HG03135 (cell line): ENCODE measurements at regions not wholly inside any gene's neighbourhood (a gene's known extent, or its start where the extent isn't known, plus 50 kb on each side); places are given as distances from the start of the nearest gene placed in this dataset.
A peak's percentile ranks its signal among the peaks of the same experiment; 100 is the strongest.
"Not testable (repeated sequence)": the region's sequence is repeated elsewhere in the genome, so short reads cannot be mapped to it uniquely, and the experiment has no call there.

Source experiments
- ATAC-seq: cut with Tn5 transposase; IDR thresholded peaks from one replicate; pipeline ENCODE4 v1.9.1; 2021; ENCODE audit warnings: mild to moderate bottlenecking, moderate library complexity; ENCODE audit not compliant: unreplicated experiment

DNA sequence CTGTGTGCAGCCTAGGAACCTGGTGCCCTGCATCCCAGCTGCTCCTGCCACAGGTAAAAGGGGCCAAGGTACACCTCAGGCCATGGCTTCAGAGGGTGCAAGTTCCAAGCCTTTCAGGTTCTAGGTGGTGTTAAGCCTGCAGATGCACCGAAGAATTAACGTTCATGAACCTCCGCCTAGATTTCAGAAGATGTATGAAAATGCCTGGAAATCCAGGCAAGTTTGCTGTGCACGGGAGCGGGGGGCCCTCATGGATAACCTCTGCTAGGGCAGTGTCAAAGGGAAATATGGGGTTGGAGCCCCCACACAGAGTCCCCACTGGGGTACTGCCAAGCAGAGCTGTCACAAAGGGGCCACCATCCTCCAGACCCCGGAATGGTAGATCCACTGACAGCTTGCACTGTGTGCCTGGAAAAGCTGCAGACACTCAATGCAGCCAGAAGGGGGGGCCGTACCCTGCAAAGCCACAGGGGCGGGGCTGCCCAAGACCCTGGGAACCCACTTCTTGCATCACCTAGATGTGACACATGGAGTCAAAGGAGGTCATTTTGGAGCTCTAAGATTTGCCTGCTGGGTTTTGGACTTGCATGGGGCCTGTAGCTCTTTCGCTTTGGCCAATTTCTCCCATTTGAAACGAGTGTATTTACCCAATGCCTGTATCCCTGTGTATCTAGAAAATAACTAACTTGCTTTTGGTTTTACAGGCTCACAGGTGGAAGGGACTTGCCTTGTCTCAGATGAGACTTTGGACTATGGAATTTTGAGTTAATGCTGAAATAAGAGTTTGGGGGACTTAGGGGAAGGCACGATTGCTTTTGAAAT, 145.2 kb upstream of the C1QTNF3 start:
- not testable (repeated sequence) for ATAC-seq

DNA sequence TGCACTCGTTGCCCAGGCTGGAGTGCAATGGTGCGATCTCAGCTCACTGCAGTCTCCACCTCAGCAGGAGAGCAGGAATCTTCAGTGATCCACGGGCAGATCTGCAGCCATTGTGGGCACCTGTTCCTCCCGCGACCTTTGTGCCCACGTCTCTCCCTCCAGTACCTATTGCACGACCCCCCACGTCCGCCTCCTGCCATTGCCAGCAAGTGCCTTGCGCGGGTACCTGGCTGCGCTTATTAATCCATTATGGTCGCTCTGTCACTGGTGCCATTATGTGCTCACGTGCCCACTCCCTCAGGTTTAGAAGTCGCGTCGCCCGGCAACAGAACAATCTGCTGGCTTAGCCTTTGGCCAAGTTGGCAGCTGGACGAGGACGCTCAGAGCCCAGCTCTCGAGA, 146.2 kb upstream of the C1QTNF3 start:
- not testable (repeated sequence) for ATAC-seq

DNA sequence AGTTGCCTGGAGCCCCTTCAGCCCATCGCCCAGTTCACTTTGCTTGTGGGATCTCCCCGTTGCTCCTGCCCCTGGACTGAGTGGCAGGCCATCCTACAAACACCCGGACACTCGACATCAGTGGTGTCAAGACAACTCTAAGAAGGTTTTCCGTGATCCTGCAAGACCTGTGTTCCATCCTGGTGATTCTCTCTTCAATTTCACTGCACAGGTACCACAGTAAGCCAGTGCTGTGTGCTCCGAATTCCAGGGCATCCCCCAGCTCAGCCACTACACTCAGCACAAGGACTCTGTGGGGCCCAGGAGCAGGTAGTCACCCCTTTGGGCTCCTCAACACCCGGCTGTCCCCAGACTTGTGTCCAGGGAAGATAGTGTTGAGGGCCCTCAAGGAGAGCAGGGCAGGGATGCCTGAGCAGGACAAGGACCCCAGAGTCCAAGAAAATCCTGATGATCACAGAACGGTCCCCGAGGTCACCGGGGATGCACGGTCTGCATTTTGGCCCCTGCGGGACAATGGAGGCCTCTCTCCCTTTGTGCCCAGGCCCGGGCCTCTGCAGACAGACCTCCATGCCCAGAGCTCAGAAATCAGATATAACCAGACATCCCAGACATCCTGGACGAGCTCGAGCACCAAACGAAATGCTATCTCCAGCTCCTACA, 146.9 kb upstream of the C1QTNF3 start:
- not testable (repeated sequence) for ATAC-seq

DNA sequence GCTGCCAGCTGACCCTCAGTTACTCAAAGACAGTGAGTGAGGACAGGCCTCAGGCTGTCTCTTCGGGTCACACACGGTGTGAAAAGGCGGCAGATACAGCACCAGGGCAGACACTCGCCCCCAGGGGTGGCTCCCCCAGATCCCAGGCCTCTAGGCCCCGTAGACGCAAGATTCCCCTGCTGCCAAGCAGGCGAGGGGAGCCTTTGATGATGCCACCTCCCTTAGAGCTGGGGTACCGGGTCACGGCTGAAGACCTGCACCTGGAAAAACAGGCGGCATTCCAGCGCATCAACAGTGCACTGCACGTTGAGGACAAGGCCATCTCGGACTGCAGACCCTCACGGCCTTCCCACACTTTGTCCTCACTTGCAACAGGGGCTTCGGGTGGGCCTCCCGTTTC, 147.5 kb upstream of the C1QTNF3 start:
- not testable (repeated sequence) for ATAC-seq

DNA sequence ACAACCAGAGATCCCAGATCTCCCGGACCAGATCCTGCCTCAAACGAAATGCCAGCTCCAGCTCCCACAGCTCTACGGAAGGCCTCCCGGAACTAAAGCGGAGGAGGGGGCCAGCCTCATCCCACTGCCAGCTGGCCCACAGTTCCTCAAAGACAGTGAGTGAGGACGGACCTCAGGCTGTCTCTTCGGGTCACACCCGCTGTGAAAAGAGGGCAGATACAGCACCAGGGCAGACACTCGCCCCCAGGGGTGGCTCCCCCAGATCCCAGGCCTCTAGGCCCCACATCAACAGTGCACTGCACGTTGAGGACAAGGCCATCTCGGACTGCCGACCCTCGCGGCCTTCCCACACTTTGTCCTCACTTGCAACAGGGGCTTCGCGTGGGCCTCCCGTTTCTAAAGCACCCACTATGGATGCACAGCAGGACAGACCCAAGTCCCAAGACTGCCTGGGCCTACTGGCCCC, 148.3 kb upstream of the C1QTNF3 start:
- ATAC-seq, result not testable (repeated sequence)

DNA sequence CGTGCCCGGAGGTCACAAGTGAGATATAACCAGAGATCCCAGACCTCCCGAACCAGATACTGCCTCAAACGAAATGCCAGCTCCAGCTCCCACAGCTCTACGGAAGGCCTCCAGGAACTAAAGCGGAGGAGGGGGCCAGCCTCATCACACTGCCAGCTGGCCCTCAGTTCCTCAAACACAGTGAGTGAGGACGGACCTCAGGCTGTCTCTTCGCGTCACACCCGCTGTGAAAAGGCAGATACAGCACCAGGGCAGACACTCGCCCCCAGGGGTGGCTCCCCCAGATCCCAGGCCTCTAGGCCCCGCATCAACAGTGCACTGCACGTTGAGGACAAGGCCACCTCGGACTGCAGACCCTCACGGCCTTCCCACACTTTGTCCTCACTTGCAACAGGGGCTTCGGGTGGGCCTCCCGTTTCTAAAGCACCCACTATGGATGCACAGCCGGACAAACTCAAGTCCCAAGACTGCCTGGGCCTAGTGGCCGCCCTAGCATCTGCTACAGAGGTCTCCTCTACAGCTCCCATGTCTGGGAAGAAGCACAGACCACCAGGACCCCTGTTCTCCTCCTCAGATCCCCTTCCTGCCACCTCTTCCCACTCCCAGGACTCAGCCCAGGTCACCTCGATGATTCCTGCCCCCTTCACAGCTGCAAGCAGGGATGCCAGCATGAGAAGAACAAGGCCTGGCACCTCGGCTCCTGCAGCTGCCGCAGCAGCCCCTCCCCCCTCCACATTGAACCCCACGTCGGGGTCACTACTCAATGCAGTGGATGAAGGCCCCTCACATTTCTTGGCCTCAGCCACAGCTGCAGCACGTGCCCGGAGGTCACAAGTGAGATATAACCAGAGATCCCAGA, 149.3 kb upstream of the C1QTNF3 start:
- not testable (repeated sequence) for ATAC-seq

DNA sequence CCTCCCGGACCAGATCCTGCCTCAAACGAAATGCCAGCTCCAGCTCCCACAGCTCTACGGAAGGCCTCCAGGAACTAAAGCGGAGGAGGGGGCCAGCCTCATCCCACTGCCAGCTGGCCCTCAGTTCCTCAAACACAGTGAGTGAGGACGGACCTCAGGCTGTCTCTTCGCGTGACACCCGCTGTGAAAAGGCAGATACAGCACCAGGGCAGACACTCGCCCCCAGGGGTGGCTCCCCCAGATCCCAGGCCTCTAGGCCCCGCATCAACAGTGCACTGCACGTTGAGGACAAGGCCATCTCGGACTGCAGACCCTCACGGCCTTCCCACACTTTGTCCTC, 149.9 kb upstream of the C1QTNF3 start:
- ATAC-seq, result not testable (repeated sequence)

DNA sequence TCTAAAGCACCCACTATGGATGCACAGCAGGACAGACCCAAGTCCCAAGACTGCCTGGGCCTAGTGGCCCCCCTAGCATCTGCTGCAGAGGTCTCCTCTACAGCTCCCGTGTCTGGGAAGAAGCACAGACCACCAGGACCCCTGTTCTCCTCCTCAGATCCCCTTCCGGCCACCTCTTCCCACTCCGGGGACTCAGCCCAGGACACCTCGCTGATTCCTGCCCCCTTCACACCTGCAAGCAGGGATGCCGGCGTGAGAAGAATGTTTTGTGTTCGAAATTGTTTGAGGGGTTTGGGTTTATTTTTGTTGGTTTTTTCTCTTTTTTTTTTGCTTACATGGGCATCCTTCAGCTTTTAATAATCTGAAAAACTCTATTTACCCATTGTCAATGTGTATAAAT, 150.3 kb upstream of the C1QTNF3 start:
- not testable (repeated sequence) for ATAC-seq

DNA sequence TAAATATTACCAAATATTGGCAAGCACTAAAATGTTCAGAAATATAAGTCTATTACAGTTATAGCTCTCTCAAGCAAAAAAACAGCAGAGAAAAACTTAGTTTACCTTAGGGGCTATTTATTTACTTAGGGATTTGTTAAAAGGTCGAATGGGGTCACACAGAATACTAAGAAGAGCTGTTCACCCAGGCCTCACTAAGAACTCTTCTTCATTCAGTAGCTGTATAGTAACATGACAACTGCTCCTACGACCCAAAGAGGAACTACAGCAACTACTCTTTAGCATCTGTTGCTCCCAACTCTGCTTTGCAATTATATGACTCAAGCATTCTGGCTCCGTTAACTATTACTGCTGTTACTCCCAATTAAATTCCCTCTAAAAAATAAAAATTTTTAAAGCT, 150.8 kb upstream of the C1QTNF3 start:
- ATAC-seq, result not testable (repeated sequence)

DNA sequence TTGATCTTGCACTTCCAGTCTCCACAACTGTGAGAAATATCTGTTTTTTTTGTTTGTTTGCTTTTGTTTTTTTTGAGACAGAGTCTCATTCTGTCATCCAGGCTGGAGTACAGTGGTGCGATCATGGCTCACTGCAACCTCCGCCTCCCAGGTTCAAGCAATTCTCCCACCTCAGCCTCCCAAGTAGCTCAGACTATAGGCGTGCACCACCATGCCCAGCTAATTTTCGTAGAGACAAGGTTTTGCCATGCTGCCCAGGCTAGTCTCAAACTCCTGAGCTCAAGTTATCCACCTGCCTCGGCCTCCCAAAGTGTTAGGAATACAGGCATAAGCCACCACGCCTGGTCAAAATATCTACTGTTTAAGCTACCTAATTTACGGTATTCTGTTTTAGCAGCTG, 153.1 kb upstream of the C1QTNF3 start:
- ATAC-seq, result not testable (repeated sequence)

DNA sequence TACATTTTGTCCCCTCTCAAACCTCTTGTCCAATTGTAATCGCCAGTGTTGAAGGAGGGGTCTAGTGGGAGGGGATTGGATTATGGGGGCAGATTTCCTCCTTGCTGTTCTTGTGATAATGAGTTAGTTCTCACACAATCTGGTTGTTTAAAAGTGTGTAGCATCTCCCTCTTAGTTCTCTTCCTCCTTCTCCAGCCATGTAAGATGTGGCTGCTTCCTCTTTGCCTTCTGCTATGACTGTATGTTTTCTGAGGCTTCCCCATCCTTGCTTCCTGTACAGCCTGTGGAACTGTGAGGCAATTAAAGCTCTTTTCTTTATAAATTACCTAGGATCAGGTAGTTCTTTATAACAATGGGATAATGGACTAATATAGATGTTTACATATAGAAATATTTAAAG, 162.3 kb upstream of the C1QTNF3 start:
- not testable (repeated sequence) for ATAC-seq

DNA sequence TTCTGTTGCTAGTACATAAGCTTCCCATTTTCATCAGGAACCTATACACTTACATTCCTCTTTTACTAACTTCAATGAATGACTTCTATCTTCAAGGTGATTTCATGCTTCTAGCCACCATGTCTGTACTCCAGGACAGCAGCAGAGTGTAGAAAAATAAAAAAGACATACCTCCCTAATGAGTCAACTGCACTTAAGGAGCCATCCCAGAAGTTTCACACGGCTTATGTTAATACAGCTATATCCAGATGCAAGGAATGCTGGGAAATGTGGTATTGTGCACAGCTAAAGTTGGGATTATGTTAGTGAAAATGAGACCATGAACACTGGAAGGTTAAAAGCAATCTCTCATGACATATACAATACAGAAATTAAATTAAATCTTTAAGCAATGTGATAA, 174.4 kb upstream of the C1QTNF3 start:
- not testable (repeated sequence) for ATAC-seq

DNA sequence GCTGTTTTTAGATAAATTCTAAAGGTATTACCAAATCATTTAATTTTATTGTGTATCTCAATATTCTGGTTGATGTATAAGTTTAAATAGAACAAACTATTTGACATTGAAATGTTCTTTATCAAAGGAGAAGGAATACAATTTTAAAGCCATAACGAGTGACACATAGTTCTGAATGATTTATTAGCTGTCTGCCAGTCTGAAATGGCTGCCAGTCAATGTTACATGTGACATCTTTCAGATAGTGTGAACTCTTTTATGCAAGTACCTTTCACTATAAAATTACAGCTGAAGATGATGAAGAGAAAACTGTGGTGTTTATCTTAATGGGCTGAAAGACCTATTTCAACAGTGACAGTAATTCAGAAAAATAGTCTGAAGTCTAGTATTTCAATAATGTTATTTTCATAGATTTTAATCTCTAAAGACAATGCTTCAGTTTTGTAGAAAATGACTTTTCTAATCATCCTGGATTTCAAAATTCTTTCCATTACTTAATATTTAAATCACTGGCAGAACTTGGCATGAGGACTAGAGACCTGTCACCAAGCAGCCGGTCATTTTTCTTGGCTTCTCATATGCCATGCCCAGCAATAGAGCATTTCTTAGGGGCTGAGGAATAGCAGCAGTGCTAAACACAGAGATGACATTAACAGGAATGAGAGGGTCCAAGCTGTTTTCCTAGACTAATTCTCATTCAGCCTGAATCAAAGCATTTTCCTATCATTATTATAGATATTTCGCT, 178.5 kb upstream of the C1QTNF3 start:
- not testable (repeated sequence) for ATAC-seq

DNA sequence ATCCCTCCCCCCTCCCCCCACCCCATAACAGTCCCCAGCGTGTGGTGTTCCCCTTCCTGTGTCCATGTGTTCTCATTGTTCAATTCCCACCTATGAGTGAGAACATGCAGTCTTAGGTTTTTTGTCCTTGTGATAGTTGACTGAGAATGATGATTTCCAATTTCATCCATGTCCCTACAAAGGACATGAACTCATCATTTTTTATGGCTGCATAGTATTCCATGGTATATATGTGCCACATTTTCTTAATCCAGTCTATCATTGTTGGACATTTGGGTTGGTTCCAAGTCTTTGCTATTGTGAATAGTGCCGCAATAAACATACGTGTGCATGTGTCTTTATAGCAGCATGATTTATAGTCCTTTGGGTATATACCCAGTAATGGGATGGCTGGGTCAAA, 180.1 kb upstream of the C1QTNF3 start:
- not testable (repeated sequence) for ATAC-seq

DNA sequence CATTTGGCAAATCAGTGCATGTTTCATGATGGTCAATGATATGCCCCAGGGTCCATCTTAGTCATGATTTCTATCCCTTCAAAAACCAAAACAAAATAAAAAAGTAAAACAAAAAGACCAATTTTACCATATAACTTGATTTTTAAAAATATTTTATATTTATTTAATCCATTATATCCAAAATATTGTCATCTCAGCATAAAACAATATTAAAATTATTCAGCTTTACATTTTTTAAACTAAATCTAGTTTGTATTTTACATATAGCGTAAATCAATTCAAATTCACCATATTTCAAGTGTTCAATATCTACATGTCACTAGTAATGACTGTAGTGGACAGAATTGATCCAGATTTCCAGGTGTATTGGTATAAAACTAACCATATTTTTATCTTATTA, 187.4 kb upstream of the C1QTNF3 start:
- ATAC-seq, result not testable (repeated sequence)

DNA sequence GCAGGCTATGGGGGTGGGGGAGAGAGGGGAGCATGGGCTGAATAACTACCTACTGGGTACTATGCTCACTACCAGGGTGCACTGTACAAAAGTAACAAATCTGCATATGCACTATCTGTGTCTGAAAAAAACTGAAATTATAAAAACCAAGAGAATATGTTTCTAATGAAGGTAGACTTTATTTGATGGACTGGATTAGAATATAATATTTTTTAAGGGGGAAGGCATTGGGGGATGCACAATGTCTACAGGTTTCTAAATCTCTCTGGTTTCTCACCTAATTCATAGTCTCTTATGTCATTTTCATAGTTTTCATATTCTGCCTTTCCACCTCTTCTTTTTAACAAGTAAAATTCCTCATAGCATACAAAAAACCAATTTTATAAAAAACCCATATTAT, 200.8 kb upstream of the C1QTNF3 start:
- ATAC-seq, result not testable (repeated sequence)

DNA sequence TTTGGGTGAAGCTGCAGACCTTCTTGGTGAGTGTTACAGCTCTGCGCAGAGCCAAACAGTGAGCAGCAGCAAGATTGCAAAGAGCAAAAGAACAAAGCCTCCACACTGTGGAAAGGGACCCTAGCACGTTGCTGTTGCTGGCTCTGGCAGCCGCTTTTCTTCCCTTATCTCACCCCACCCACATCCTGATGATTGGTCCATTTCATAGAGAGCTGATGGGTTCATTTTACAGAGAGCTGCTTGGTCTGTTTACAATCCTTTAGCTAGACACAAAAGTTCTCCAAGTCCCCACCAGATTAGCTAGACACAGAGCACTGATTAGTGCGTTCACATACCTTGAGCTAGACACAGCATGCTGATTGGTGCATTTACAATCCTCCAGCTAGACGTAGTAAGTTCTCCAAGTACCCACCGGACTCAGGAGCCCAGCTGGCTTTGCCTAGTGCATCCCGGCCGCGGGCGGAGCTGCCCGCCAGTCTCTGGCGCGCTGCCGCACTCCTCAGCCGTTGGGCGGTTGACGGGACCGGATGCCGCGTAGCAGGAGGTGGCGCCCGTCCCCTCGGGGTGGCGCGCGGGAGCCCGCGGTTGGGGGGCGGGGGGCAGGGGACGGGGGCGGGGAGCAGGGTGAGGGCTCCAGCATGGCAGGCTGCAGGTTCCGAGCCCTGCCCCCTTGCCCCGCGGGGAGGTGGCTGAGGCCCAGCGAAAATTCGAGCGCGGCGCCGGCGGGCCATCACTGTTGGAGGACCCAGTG, 201.4 kb upstream of the C1QTNF3 start:
- peak; percentile 59 for ATAC-seq

DNA sequence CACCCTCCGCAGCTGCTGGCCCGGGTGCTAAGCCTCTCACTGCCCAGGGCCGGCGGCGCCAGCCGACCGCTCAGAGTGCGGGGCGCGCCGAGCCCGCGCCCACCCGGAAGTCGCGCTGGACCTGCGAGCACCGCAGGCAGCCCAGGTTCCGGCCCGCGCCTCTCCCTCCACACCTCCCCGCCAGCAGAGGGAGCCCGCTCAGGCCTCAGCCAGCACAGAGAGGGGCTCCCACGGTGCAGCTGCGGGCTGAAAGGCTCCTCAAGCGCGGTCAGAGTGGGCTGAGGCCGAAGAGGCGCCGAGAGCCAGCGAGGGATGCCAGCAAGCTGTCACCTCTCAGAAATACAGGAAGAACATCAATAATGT, 202.0 kb upstream of the C1QTNF3 start:
- peak; percentile 81 for ATAC-seq

DNA sequence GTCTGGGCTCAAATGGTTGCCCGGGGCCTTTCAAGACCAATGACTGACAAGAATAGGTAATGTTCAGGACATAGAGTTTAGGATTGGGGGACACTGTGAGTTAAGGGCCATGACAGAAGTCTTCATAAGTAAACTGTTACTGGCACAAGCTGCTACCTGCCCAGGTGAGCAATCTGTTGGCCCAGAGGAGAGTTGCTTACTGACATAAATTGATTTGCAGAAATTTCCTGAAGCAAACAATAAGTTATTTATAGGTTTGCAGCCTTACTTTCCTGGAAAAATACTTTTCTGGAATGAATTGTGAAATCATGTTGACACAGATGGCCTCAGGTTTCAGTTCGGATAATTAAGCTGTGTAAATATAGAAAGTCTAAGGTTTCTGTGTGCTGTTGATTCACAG, 202.8 kb upstream of the C1QTNF3 start:
- not testable (repeated sequence) for ATAC-seq

DNA sequence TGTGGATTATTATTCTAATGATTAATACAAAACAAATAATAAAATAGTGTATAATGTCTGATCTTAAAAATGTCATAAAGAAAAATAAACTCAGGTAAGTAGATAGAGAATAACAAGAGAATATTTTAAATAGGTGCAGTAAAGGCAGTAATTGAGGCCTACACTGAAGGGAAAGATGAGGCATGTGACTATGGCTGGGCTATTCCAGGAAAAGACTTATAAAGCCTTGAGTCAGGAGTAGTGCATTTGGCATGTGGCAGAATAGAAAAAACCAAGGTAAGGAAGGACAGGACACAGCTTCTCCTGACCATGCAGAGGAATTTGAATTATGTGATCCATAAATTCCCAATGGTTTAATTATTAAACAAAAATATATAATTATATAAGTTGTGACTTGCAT, 215.6 kb upstream of the C1QTNF3 start:
- ATAC-seq, result not testable (repeated sequence)
